HG02588 (cell line): ENCODE measurements at regions not wholly inside any gene's neighbourhood (a gene's known extent, or its start where the extent isn't known, plus 50 kb on each side); places are given as distances from the start of the nearest gene placed in this dataset.
"Not testable (repeated sequence)": the region's sequence is repeated elsewhere in the genome, so short reads cannot be mapped to it uniquely, and the experiment has no call there.

ENCODE experiments used
- ATAC-seq: cut with Tn5 transposase; IDR thresholded peaks from one replicate; pipeline ENCODE4 v1.9.1; 2021; ENCODE audit warnings: mild to moderate bottlenecking, moderate library complexity; ENCODE audit not compliant: unreplicated experiment

DNA sequence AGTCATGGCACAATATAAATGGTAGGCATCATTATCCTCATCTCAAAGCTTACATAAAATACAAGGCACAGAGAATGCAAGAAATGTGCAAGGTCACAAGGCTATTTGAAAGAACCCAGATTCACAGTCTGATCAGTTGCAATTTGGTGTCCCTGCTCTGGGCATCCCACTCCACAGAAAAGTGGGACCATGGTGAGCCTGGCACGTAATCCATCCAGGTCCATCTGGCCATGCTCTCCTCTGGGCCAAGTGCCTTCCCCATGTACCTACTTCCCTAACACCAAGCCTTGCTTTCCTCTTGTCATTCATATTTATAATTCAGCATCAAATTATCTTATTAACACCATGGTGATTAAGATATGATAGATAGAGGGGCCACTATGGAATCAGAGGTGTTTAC, 390.0 kb downstream of the CDH11 start:
- no peak for ATAC-seq

DNA sequence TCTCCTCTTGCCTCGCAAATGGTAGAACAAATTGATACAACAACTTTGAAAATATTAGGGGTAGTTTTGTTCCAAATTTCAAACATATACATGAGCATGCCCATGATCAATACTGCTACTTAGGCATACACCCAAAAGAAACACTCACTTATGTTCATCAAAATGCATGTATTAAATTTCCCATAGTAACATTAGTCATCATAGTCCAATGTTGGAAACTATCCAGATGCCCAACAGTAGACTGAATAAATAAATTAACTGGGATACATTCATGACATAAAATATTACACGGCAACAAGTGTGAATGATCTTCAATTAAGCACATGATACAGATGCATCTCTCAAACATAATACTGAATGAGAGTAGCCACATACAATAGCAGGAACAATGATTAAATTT, 391.6 kb downstream of the CDH11 start:
- ATAC-seq, result no peak

DNA sequence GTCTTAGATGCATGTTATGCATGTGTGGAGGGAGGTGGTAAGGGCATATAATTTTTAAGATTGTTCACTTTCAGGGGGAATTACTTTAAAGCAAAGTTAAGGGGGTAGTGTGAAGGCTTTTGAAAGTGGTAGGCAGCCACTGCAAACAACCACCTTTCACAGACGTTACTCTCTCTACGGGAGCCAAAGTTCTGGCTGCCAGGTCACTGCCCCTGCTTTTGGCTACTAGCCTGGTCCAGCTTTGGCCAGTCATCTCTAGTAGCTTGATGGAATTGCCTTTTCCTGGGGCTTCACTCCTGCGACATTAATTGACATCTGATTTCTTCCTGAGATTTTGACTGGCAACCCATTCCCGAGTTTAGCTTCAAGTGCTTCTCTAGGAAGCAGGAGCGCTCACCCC, 397.5 kb downstream of the CDH11 start:
- ATAC-seq, result no peak

DNA sequence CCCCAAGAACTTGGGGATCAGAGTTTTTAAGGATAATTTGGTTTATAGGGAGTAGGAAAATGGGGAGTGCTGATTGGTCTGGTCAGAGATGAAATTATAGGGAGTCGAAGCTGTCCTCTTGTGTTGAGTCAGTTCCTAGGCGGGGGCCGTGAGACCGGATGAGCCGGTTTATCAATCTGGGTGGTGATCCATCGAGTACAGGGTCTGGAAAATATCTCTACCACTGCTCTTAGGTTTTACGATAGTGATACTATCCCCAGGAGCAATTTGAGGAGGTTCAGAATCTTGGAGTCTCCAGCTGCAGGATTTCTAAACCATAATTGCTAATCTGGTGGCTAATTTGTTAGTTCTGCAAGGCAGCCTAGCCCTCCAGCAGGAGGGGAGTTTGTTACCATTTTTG, 403.4 kb downstream of the CDH11 start:
- ATAC-seq, result no peak

DNA sequence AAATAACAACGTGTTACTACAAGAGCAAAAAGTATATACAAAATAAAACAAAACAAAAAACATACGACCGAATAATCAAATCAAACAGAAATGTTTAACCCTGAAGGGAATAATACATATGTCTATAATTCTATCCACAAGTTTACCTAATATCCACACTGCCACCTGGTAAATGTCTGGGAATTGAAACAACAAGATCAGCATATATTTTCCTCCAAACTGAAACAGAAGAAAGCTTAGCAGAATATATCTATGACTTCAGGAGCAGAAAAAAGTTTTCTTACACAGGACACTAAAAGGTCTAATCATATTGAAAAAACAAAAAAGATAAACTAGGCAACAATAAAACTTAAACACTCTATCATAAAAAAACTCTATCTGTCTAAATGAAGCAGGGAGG, 404.0 kb downstream of the CDH11 start:
- no peak for ATAC-seq

DNA sequence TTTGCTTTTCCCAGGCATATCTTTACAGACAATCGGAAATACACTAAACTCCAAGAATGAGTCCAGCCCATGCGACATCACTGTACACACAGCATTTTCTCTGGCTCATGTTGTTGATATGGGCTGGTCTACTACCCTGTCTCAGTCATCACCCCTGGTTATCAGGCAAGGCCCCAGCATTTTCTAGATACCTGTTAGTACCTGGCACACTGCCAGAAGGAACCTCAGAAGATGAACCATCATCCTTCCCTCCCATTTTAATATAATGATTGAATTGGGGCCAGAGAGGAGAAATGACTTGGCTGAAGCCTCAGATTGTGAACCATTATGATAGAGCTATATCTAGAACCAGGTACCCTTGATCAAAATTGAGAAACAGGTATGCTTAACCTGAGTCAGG, 406.2 kb downstream of the CDH11 start:
- no peak for ATAC-seq

DNA sequence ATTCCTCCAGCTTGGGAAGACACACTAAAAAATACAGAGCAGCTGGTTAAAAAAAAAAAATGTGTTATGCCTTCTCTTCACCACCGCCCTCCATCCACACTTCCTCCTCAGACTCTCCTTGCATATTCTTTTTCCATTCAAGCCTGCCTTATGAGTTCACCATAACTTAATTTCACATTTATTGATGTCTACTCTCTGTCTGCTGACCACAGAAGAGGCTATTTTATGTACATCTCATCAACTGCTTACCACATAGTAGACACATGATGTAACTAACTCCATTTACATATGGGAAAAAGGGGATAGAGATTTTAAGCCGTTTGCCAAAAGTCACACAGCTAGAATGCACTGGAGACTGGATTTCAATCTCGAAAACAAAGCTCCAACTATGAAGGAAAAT, 409.8 kb downstream of the CDH11 start:
- no peak for ATAC-seq

DNA sequence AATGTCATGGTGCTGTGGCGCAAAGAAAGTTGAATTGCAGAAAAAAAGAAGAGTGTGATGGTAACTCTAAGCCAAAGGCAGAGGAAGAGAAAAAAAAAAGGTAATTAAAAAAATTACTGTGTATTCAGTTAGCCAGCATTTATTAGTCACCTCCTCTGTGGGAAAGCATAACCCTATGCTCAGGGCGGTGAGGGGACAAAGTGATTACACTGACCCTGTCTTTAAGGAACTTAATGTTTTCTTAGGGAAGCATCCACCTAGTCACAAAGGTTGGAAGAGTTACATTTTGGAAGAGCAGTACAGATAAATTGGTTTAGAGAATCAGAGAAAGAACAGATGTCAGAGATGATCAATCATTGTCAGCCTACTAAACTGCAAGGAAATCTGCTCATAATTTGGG, 410.3 kb downstream of the CDH11 start:
- ATAC-seq, result no peak

DNA sequence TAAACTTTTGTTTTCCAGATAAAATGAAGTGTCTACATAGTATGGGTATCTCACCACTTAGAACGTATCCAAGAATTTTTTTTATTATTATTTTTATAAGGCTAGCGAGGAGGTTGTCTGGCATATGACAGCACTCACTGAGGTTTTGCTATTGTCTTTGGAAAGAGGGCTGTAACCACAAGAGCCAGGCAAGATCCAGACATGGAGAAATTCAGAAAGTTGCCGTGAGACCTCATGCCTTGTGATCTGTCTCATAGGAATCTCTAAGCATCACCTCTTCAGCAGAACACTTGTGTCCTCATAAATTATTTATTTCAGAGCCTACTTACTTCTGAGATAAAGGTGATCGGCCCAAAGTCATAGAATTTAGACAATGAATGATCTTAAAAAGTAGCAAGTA, 410.8 kb downstream of the CDH11 start:
- ATAC-seq, result no peak

DNA sequence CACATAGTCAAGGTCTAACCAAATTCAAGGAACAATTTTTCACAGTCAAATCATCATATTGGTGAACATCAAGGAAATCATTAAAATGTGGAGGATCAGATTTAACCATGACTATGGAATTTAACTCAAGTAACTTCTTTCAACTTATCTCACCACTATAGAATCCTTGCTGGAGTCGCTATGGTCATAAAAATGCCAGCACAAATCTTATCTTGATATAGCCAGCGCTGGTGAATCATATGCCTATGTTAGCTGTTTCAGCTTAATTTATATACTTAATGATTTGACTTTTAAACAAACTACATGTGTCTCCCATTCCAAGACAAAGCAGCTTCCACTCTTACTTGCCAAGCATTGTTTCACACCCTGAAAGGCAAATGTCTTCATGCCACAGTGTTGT, 416.4 kb downstream of the CDH11 start:
- no peak for ATAC-seq

DNA sequence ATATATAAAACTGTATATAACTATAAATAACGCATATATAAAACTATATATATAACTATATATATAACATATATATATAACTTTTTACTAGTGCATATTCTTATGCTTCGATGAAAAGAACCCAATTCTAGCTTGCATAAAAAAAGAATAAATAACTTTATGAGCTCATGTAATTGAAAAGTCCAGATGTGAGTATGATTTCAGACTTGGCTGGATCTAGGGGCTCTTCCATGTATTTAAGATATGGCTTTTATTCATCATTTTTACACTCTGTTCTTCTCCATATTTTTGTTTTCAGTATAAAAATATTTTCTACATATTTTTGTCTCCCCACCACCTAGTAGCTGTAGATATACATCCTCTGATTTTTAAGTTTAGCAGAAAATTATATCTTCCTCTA, 417.5 kb downstream of the CDH11 start:
- no peak for ATAC-seq

DNA sequence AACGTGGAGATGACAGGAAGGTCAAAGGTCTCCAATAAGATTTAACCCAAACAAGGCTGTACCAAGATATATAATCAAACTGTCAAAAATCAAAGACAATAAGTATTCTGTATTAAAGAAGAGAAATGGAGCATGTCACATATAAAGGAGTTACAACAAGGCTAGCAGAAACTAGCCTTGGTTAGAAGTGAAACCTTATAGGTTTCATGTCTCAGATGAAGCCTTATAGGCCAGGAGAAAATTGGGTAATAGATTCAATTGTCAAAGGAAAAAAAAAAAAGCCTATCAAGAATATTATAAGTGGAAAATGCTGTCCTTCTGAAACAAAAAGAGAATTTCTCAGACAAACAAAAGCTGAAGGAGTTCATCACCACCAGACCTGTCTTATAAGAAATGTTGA, 419.4 kb downstream of the CDH11 start:
- ATAC-seq, result no peak

DNA sequence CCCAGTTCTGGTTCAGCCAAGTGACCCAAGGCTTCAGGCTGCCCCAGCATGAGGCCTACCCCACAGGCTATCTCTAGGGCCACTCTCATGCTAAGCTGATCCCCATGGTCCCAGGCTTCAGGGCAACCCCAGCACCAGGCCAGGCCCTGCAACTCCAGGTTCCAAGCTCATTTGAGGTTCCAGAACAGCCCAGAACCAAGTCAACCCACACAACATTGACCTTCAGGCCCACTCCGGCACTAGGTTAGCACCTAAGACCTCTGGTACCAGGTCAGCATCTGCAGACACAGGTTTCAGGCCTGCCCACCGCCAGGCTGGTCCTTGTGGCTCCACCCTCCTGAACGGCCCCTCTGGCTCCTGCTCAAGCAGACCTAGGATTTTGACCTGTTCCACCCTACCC, 421.2 kb downstream of the CDH11 start:
- ATAC-seq, result no peak

DNA sequence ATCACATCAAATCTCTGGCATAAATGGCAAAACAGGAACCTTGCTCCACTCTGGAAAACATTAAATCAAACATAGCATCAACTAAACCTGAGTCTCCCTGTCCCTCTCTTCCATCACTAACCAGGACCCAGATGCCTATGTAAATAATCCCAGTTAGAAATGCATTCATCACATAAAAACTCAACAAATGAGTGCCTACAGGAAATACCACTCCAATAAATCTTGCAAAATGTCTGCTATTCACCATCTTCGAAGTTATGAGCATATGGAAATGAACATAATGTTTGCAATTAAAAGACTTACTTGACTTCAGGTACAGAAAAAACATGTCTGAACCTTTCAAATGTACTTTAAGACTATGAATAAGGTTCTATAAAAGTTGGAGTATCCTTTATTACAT, 425.0 kb downstream of the CDH11 start:
- no peak for ATAC-seq

DNA sequence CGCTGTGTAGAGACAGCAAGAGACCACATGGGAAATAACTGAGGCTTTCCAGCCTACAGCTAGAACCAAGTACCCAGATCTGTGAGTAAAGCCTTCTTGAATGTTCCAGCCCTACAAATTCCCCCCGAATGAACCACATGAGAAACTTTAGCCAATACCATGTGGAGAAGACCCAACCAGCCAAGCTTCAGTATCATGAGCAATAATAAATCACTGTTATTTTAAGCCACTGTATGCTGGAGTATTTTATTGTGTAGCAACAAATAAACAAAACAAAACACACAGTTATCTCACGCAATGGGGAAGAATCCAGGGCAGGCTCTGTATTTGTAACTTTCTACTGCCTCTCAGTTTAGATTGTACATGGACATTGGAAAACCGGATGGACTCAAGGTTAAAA, 426.2 kb downstream of the CDH11 start:
- ATAC-seq, result no peak

DNA sequence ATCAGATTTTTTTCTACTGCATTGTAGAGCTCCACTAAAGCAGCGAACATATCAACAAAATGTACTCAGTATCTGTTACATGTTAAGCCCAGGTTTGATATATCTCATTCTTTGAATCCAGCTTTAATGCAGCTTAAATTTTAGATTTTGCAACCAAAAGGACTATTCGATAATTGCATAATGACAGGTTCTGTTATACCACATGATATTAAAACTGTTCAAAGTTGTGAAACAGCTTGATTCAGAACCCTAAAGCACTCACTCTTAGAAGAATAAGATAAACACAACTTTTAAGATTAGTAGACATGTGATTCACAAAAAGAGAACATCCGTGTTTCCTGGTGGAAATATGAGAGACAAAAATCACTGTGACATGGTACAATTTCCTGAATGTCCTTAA, 427.9 kb downstream of the CDH11 start:
- no peak for ATAC-seq

DNA sequence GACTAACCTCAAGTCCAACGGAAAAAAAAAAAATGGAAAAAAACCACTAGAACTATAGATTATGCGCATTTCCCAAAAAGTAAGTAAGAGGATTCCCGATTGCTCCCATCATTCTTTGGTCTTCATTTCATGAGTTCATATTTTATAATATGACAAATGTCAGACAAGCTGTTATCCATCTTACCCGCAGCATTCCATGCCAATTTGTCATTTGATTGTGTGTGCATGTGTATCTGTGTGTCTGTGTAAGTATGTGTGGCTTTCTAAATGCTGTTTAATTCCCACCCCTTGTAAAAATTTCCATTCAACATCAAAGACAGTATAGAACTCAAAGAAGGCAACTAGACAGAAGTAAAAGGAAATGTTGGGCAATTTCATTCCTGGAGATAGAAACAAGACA, 434.1 kb downstream of the CDH11 start:
- no peak for ATAC-seq

DNA sequence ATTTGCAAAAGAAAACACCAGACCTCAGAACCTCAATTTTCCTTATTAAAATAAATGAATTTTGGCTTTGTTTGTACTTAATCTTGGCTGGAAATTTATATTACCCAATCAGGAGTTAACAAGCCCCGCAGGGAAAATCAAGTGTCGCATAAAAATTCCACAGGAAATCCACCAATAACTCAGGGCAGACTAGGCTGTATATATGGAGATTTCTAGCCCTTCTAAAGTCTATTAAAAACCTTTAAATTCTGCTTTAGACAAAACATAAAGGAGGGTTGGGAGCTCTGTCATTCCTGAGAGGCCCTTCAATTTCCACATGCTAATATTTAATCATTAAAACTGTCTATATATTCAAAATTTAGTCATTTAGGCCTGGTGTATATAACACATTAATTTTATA, 434.7 kb downstream of the CDH11 start:
- no peak for ATAC-seq

DNA sequence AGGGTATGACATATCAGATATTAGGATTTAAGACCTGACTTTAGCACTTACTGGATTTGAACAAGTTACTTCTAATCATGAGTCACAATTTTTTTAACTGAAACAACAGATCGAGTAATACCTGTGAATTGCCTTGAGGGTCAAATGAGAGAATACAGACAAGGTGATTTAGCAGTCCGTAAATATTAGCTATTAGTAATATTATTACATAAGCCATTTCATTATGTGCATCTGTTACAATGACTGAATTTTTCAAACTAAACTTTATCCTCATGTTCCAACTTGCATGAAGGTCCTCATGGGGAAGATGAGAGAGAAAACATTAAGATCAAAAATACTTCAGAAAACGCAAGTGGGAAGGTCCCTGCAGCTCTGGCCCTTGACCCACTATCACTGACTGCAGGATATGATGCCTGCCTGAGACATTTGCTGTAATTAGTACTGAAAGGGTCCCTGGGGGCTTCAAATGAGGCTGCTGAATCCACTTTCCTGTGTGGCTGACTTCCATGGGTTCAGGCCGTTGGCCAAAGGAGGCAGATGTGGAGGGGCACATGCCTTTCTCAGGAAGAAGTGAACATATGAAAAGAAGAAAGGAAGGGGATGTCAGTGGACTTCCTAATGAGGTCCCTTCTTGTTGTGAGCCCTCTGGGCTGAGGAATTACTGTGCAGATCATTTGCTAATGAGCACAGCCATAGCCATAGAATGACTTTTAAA, 441.7 kb downstream of the CDH11 start:
- no peak for ATAC-seq

DNA sequence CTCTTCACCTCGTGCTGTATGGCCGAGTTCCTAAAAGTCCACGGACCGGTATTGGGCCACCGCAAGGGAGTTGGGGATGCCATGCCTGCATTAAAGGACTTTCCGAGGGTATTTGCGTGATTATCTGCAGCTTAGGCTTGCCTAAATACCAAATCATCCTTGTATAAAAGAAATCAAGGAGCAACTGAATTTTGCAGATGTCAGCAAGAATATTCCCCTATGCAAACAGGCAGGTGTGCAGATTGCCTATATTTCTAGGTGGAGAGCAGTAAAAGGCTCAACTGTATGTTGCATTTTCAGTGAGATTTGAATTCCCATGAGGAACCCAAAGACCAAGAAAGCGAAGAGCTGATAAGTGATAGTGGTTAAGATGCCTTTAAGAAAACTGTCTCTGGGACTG, 452.3 kb downstream of the CDH11 start:
- ATAC-seq, result no peak

DNA sequence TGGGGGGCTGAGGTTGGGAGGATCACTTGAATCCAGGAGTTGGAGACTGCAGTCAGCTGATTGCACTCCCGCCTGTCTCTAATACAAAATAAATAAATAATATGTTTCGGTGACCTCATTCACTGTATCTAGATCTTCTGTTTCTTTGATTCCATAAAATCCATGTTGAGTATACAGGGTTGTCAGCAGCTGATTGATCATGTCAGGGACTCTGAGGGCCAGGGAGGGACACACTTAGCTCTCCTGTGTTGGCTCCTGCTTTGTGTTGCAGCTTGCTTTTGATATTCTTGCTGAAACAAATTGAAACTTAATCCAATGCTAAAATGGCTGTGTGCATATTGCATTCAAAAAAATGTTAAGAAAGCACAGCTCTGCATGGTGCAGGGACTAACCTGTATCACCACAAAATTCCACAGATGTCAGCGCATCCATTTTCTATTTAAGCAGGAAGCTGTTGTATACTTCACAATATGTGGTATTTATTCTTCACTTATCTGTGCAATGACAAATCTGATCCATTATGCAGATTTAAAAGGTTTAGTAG, 454.5 kb downstream of the CDH11 start:
- no peak for ATAC-seq

DNA sequence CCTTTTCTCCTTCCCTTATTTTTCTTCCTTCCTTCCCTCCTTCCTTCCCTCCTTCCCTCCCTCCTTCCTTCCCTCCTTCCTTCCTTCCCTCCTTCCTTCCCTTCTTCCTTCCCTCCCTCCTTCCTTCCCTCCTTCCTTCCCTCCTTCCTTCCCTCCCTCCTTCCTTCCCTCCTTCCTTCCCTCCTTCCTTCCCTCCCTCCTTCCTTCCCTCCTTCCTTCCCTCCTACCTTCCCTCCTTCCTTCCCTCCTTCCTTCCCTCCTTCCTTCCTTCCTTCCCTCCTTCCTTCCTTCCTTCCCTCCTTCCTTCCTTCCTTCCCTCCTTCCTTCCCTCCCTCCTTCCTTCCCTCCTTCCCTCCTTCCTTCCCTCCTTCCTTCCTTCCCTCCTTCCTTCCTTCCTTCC, 459.6 kb downstream of the CDH11 start:
- not testable (repeated sequence) for ATAC-seq

DNA sequence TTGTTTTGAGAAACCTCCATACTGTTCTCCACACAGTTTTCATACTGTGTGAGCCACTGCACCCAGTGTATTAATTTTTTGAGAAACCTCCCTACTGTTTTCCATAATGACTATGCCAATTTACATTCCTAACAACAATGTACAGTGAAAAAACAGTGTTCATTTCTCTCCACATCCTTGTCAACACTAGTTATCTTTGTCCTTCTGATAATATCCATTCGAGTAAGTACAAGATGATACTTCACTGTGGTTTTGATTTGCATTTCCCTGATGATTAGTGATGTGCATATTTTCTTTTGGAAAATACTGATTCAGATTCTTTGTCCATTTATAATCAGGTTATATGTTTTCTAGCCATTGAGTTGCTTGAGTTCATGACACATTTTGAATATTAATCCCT, 462.0 kb downstream of the CDH11 start:
- ATAC-seq, result no peak
